Cardiac muscle cell (in vitro differentiated cells and primary cell): ENCODE measurements at regions not wholly inside any gene's neighbourhood (a gene's known extent, or its start where the extent isn't known, plus 50 kb on each side); places are given as distances from the start of the nearest gene placed in this dataset.

Source experiments
- DNase-seq, 2 donors: peaks; one replicate each; pipeline versions ENCODE4 v3.0.0 to v3.0.0-alpha.2; 2010 to 2017; ENCODE audit warnings: low read depth in 1 of 2, low spot score in 1 of 2
- H3K27ac ChIP-seq: fragments of 200-600 bp; sonication (generic); 2 replicates; pipeline ENCODE4 v1.5.1; 2016
- H3K27me3 ChIP-seq: fragments of 200-600 bp; sonication (generic); 2 replicates; pipeline ENCODE4 v1.6.0; 2016; ENCODE audit warnings: control low read depth
- H3K36me3 ChIP-seq: fragments of 200-600 bp; sonication (generic); 2 replicates; pipeline ENCODE4 v1.5.1; 2016; ENCODE audit warnings: control low read depth
- H3K4me1 ChIP-seq: fragments of 200-600 bp; sonication (generic); 2 replicates; pipeline ENCODE4 v1.8.1; 2017; ENCODE audit warnings: low read depth, mild to moderate bottlenecking, mixed run types
- H3K4me3 ChIP-seq: fragments of 200-600 bp; sonication (generic); 2 replicates; pipeline ENCODE4 v1.5.1; 2016; ENCODE audit warnings: mild to moderate bottlenecking
- H3K9me3 ChIP-seq: fragments of 200-600 bp; sonication (generic); 2 replicates; pipeline ENCODE4 v1.5.1; 2017; ENCODE audit warnings: low read depth, mild to moderate bottlenecking, control low read depth
- CTCF ChIP-seq: IDR thresholded peaks from 2 replicates; pipeline ENCODE4 v1.5.1; 2012; ENCODE audit warnings: low read depth, mild to moderate bottlenecking, low read length

- Histone ChIP-seq H3K4me3 (no peak overlapping the region), H3K4me1 (peaks cover 3% of the 10 kb centered on the region), H3K27ac (no peak overlapping the region), H3K9me3 (no peaks in the 10 kb centered on the region), H3K27me3 (no peaks in the 10 kb centered on the region), H3K36me3 (peaks cover 10% of the 10 kb centered on the region)
- DNase-seq, result no peak
- TF ChIP-seq CTCF, result no peak
Measured at GRCh38 chr1:223003549-223003948, 139.5 kb downstream of the TLR5 start.

- H3K36me3 ChIP-seq, result peaks cover 10% of the 10 kb centered on the region
- DNase-seq, result no peak
- H3K4me1 ChIP-seq, result peaks cover 11% of the 10 kb centered on the region
- H3K27ac ChIP-seq, result no peak overlapping the region
- no peak for TF ChIP-seq CTCF
- H3K27me3 ChIP-seq, result no peaks in the 10 kb centered on the region
- H3K9me3 ChIP-seq, result no peaks in the 10 kb centered on the region
- no peak overlapping the region for H3K4me3 ChIP-seq
Measured at GRCh38 chr1:223006371-223006770, 136.7 kb downstream of the TLR5 start.

- DNase-seq, result no peak
- TF ChIP-seq CTCF, result no peak
- Histone ChIP-seq H3K36me3 (peaks cover 10% of the 10 kb centered on the region), H3K27me3 (no peaks in the 10 kb centered on the region), H3K27ac (no peak overlapping the region), H3K4me3 (no peak overlapping the region), H3K9me3 (no peaks in the 10 kb centered on the region), H3K4me1 (peaks cover 11% of the 10 kb centered on the region)
Measured at GRCh38 chr1:223006917-223007648, 136.0 kb downstream of the TLR5 start.

- H3K36me3 ChIP-seq, result peaks cover 10% of the 10 kb centered on the region
Measured at GRCh38 chr1:223007935-223008334, 135.1 kb downstream of the TLR5 start.

GRCh38 chr1:223008808-223009207, 134.2 kb downstream of the TLR5 start:
- Histone ChIP-seq H3K27ac (no peak overlapping the region), H3K36me3 (peaks cover 5% of the 10 kb centered on the region), H3K9me3 (no peaks in the 10 kb centered on the region), H3K27me3 (no peaks in the 10 kb centered on the region), H3K4me3 (no peak overlapping the region), H3K4me1 (peaks cover 11% of the 10 kb centered on the region)
- TF ChIP-seq CTCF, result no peak
- DNase-seq, result no peak

More at GRCh38 chr1:223007935-223008334, 135.1 kb downstream of the TLR5 start:
- Histone ChIP-seq H3K4me3 (no peak overlapping the region), H3K27ac (no peak overlapping the region), H3K9me3 (no peaks in the 10 kb centered on the region), H3K27me3 (no peaks in the 10 kb centered on the region), H3K4me1 (peaks cover 11% of the 10 kb centered on the region)
- DNase-seq, result no peak
- no peak for TF ChIP-seq CTCF
